PC-9 (cell line): ENCODE measurements at regions not wholly inside any gene's neighbourhood (a gene's known extent, or its start where the extent isn't known, plus 50 kb on each side); places are given as distances from the start of the nearest gene placed in this dataset.

Experiments
- BruUV-seq: library from RNA; stranded (reverse); fragments of 400-500 nt; replicated peaks from 2 replicates; lab custom pipeline; 2021; lab: Mats Ljungman, UMichigan
- CTCF ChIA-PET: fragments of 300-600 bp; sonication (Branson Sonifier 250); formaldehyde crosslinking; loops from one replicate; lab custom pipeline; 2022; ENCODE audit warnings: antibody characterized with exemption; lab: Charles Lee
- POLR2A ChIA-PET: fragments of 300-600 bp; sonication (Branson Sonifier 250); formaldehyde crosslinking; loops from one replicate; lab custom pipeline; 2022; ENCODE audit warnings: antibody characterized with exemption; ENCODE audit not compliant: unreplicated experiment; lab: Charles Lee
- DNase-seq, 2 experiments: peaks; one replicate each; pipeline versions ENCODE4 v3.0.0 to v3.0.0-alpha.2; 2015 to 2022; ENCODE audit warnings: mixed read lengths in 1 of 2
- H2AFZ ChIP-seq: fragments of 200-600 bp; sonication (generic); 2 replicates; pipeline ENCODE4 v1.8.1; 2017; ENCODE audit warnings: antibody characterized with exemption
- H3F3A ChIP-seq: fragments of 200-600 bp; sonication (generic); 2 replicates; pipeline ENCODE4 v1.8.1; 2017; ENCODE audit warnings: antibody characterized with exemption, mild to moderate bottlenecking, low read depth; ENCODE audit not compliant: insufficient read depth
- H3K27ac ChIP-seq: fragments of 200-600 bp; sonication (generic); 2 replicates; pipeline ENCODE4 v1.6.1; 2016; ENCODE audit warnings: mixed run types
- H3K27me3 ChIP-seq: fragments of 200-600 bp; sonication (generic); 2 replicates; pipeline ENCODE4 v1.6.1; 2016; ENCODE audit warnings: low read depth, mixed run types; ENCODE audit not compliant: insufficient read depth
- H3K36me3 ChIP-seq: fragments of 200-600 bp; sonication (generic); 2 replicates; pipeline ENCODE4 v1.6.1; 2016; ENCODE audit warnings: low read depth, mixed run types
- H3K4me1 ChIP-seq: fragments of 200-600 bp; sonication (generic); replicated peaks from 2 replicates; pipeline ENCODE4 v1.6.1; 2016; ENCODE audit warnings: mixed run types; ENCODE audit not compliant: insufficient read depth
- H3K4me2 ChIP-seq: fragments of 200-600 bp; sonication (generic); 2 replicates; pipeline ENCODE4 v1.6.1; 2017; ENCODE audit warnings: mixed run types
- H3K4me3 ChIP-seq: fragments of 200-600 bp; sonication (generic); 2 replicates; pipeline ENCODE4 v1.6.1; 2016; ENCODE audit warnings: mixed run types
- H3K79me2 ChIP-seq: fragments of 200-600 bp; sonication (generic); 2 replicates; pipeline ENCODE4 v1.6.1; 2017; ENCODE audit warnings: low read depth, mixed run types
- H3K9me2 ChIP-seq: fragments of 200-600 bp; sonication (generic); 2 replicates; pipeline ENCODE4 v1.8.1; 2017; ENCODE audit warnings: mild to moderate bottlenecking; ENCODE audit not compliant: insufficient read depth
- H3K9me3 ChIP-seq: fragments of 200-600 bp; sonication (generic); 2 replicates; pipeline ENCODE4 v1.8.1; 2016; ENCODE audit warnings: low read depth; ENCODE audit not compliant: insufficient read depth
- H4K20me1 ChIP-seq: fragments of 200-600 bp; sonication (generic); 2 replicates; pipeline ENCODE4 v1.8.1; 2017; ENCODE audit not compliant: insufficient read depth
- CTCF ChIP-seq: fragments of 200-600 bp; sonication (generic); conservative IDR thresholded peaks from 2 replicates; pipeline ENCODE4 v1.6.1; 2017; ENCODE audit warnings: mixed run types, antibody characterized with exemption, mild to moderate bottlenecking, moderate library complexity
- EZH2 ChIP-seq: fragments of 200-600 bp; sonication (generic); IDR thresholded peaks from 2 replicates; pipeline ENCODE4 v1.8.0; 2017; ENCODE audit warnings: antibody characterized with exemption, low read depth
- intact Hi-C: fragments of 100-400 bp; cut with micrococcal nuclease; formaldehyde crosslinking; loops from one replicate; pipeline ENCODE4 v1.10.0; 2022; ENCODE audit not compliant: unreplicated experiment

DNA sequence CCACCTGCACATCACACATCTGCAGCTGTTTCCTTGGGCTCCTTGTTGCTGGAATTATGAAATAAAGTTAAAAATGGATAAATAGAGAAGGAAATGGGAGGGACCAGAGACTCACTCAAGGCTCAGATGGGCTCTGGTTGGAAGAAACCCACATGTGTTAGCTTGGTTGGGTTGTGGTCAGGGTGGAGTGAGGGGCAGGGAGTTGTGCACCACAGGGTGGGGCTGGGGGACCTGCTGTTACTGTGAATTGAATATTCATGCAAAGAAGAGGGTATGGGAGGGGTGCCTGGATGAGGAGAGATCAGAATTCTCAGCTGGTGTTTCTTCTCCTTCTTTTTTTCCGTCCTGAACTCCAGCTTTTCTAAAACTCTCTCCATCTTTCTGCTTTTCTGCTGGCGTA lies 320.7 kb downstream of the MAP2K4 start:
- H3K9me3 ChIP-seq: no peaks in the 10 kb centered on the region
- H3K9me2 ChIP-seq: no peaks in the 10 kb centered on the region
- ChIA-PET POLR2A (no interaction called here), CTCF (no interaction called here)
- H3K36me3 ChIP-seq: no peaks in the 10 kb centered on the region
- no peaks in the 10 kb centered on the region for H4K20me1 ChIP-seq
- no peak for TF ChIP-seq EZH2
- no peak for TF ChIP-seq CTCF
- DNase-seq: no peak
- intact Hi-C loops: no loop called here
- H3K79me2 ChIP-seq: no peaks in the 10 kb centered on the region
- H3K4me1 ChIP-seq: no peaks in the 10 kb centered on the region
- H3K27ac ChIP-seq: no peak overlapping the region
- no peak overlapping the region for H3K4me3 ChIP-seq
- no peak overlapping the region for H3K4me2 ChIP-seq
- no peaks in the 10 kb centered on the region for H3F3A ChIP-seq
- BruUV-seq: no TSS peak
- no peak overlapping the region for H2AFZ ChIP-seq
- no peaks in the 10 kb centered on the region for H3K27me3 ChIP-seq

- POLR2A ChIA-PET: no interaction called here
- Histone ChIP-seq H3K4me2 (no peak overlapping the region), H3K27ac (no peak overlapping the region), H3K9me2 (no peaks in the 10 kb centered on the region), H3K36me3 (no peaks in the 10 kb centered on the region), H2AFZ (no peak overlapping the region), H3K4me1 (no peaks in the 10 kb centered on the region), H4K20me1 (no peaks in the 10 kb centered on the region), H3K27me3 (no peaks in the 10 kb centered on the region), H3K4me3 (no peak overlapping the region), H3K79me2 (no peaks in the 10 kb centered on the region), H3K9me3 (no peaks in the 10 kb centered on the region), H3F3A (no peaks in the 10 kb centered on the region)
- no peak for DNase-seq
- intact Hi-C loops: no loop called here
- CTCF ChIA-PET: no interaction called here
- BruUV-seq: no TSS peak
- no peak for TF ChIP-seq CTCF
- TF ChIP-seq EZH2: no peak
Measured at GRCh38 chr17:12342161-12342560, 321.5 kb downstream of the MAP2K4 start.

- ChIA-PET POLR2A (no interaction called here), CTCF (no interaction called here)
- H3K27me3 ChIP-seq: no peaks in the 10 kb centered on the region
- no peak overlapping the region for H3K4me3 ChIP-seq
- no peaks in the 10 kb centered on the region for H3F3A ChIP-seq
- H3K4me2 ChIP-seq: no peak overlapping the region
- no peaks in the 10 kb centered on the region for H3K4me1 ChIP-seq
- no peaks in the 10 kb centered on the region for H3K9me3 ChIP-seq
- TF ChIP-seq EZH2: no peak
- peak; percentile 28; the same call in 1 of the 2 replicates for TF ChIP-seq CTCF
- DNase-seq: no peak
- intact Hi-C loops: no loop called here
- H3K36me3 ChIP-seq: no peaks in the 10 kb centered on the region
- H3K27ac ChIP-seq: no peak overlapping the region
- H3K9me2 ChIP-seq: no peaks in the 10 kb centered on the region
- no peaks in the 10 kb centered on the region for H3K79me2 ChIP-seq
- H4K20me1 ChIP-seq: no peaks in the 10 kb centered on the region
- H2AFZ ChIP-seq: no peak overlapping the region
- no TSS peak for BruUV-seq
Measured at GRCh38 chr17:12342609-12343435, 322.1 kb downstream of the MAP2K4 start.
